Colonic mucosa (tissue), 4 donors: ENCODE measurements at regions not wholly inside any gene's neighbourhood (a gene's known extent, or its start where the extent isn't known, plus 50 kb on each side); places are given as distances from the start of the nearest gene placed in this dataset.

Experiments used
- DNase-seq: peaks from one replicate; pipeline ENCODE4 v3.0.0-alpha.2; 2020
- H3K27ac ChIP-seq: fragments of 200-600 bp; one replicate; pipeline ENCODE4 v1.8.0; 2021
- H3K27me3 ChIP-seq: fragments of 200-600 bp; one replicate; pipeline ENCODE4 v1.8.0; 2021
- H3K36me3 ChIP-seq: fragments of 200-600 bp; one replicate; pipeline ENCODE4 v1.8.0; 2021
- H3K4me1 ChIP-seq: fragments of 200-600 bp; one replicate; pipeline ENCODE4 v1.8.0; 2021; ENCODE audit warnings: mild to moderate bottlenecking
- H3K4me3 ChIP-seq: fragments of 200-600 bp; one replicate; pipeline ENCODE4 v1.8.0; 2021
- H3K9ac ChIP-seq, 2 donors: one replicate each; pipeline ENCODE4 v1.7.0; 2013; ENCODE audit warnings: control low read depth in 2 of 2, low read depth in 2 of 2, low read length in 2 of 2
- H3K9me3 ChIP-seq: fragments of 200-600 bp; one replicate; pipeline ENCODE4 v1.8.0; 2021
- intact Hi-C: fragments of 100-400 bp; cut with DNase I; formaldehyde crosslinking; loops from one replicate; pipeline ENCODE4 v1.14.1; 2022
- TF ChIP-seq, protein P1 (sequence below): fragments of 200-600 bp; IDR thresholded peaks from one replicate; pipeline ENCODE4 v1.8.0; 2022; ENCODE audit warnings: antibody characterized with exemption, mild to moderate bottlenecking
- donor health status: healthy.
- donor health status: DM: no; HTN: no; CAD: no.
- donor health status: DM: no; HTN: no; CAD: no.

DNA sequence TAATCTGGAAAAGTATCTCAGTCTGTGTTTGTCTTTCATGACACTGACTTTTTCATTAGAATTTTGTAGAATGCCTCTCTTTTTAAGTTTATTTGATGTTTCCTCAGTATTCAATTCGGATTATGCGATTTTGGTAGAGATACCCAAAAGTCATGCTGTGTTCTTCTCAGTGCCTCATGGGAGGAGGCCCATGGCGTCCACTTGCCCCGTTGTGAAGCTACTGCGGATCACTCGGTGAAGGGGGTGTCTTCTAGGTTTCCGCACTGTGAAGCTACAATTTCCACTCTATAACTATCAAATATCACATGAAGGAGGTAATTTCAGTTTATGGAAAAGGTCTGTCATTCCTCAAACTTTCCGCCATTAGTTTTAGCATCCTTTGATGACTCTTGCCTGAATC is 794.0 kb downstream of the TBC1D22A start:
- intact Hi-C loops = no loop called here
- H3K4me3 ChIP-seq = no peak overlapping the region
- H3K27me3 ChIP-seq = no peaks in the 10 kb centered on the region
- TF ChIP-seq, protein P1, sequence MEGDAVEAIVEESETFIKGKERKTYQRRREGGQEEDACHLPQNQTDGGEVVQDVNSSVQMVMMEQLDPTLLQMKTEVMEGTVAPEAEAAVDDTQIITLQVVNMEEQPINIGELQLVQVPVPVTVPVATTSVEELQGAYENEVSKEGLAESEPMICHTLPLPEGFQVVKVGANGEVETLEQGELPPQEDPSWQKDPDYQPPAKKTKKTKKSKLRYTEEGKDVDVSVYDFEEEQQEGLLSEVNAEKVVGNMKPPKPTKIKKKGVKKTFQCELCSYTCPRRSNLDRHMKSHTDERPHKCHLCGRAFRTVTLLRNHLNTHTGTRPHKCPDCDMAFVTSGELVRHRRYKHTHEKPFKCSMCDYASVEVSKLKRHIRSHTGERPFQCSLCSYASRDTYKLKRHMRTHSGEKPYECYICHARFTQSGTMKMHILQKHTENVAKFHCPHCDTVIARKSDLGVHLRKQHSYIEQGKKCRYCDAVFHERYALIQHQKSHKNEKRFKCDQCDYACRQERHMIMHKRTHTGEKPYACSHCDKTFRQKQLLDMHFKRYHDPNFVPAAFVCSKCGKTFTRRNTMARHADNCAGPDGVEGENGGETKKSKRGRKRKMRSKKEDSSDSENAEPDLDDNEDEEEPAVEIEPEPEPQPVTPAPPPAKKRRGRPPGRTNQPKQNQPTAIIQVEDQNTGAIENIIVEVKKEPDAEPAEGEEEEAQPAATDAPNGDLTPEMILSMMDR = no peak
- no peak overlapping the region for H3K9ac ChIP-seq
- no peaks in the 10 kb centered on the region for H3K36me3 ChIP-seq
- H3K9me3 ChIP-seq = no peaks in the 10 kb centered on the region
- H3K27ac ChIP-seq = no peak overlapping the region
- DNase-seq = no peak
- H3K4me1 ChIP-seq = no peaks in the 10 kb centered on the region

DNA sequence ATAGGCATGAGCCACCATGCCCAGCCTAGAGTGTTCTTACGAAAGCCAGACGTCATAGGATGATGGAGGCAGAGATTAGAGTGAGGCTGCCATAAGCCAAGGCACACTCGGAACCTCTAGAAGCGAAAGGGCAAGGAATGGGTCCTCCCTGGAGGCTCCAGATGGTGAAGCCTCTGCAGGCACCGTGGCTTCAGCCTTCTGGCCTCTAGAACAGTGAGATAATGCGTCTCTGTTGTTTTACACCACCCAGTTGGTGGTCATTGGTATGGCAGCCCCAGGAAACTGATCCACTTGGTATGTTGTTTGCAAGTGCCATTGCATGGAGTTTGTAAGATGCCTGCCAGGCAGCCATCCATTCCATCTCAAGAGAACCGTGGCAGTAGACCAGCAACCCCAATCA is 791.0 kb downstream of the TBC1D22A start:
- no peaks in the 10 kb centered on the region for H3K4me1 ChIP-seq
- H3K27me3 ChIP-seq = no peaks in the 10 kb centered on the region
- H3K9me3 ChIP-seq = no peaks in the 10 kb centered on the region
- H3K9ac ChIP-seq = no peak overlapping the region
- no peak overlapping the region for H3K4me3 ChIP-seq
- H3K27ac ChIP-seq = no peak overlapping the region
- no peak for DNase-seq
- H3K36me3 ChIP-seq = no peaks in the 10 kb centered on the region
- TF ChIP-seq, protein P1 = no peak
- intact Hi-C loops = no loop called here

DNA sequence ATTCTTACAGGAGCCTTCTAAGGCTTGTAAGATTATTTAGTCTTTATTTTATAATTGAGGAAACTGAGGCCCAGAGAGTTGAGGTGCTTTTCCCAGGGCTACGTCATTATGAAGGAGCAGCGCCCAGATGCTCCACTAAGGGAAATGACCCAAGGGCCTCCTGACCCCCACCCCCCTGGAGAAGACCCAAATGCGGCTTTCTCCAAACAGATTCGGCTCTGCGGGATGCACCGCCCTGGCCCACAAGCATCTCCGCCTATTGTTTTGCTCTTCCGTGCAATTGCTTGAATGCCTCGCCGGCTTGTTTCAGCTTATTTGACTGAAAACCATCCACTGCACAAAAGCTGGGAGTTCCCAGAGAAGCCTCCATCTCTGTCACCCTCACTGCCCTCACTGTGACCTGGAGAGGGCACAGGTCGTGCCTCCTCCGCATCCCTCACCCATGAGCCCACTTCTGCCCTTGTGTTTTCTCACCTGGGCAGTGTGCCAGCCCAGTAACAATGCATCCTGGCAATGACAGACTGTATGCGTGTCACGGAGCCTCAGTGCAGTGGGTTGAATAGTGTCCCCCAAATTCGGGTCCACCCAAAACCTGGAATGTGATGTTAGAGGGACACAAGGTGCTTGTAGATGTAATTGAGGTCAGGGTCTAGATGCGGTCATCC is 790.2 kb downstream of the TBC1D22A start:
- no peaks in the 10 kb centered on the region for H3K9me3 ChIP-seq
- no peak for DNase-seq
- no peaks in the 10 kb centered on the region for H3K4me1 ChIP-seq
- TF ChIP-seq, protein P1 = no peak
- H3K4me3 ChIP-seq = no peak overlapping the region
- H3K27me3 ChIP-seq = no peaks in the 10 kb centered on the region
- H3K36me3 ChIP-seq = no peaks in the 10 kb centered on the region
- no peak overlapping the region for H3K9ac ChIP-seq
- H3K27ac ChIP-seq = no peak overlapping the region
- intact Hi-C loops = no loop called here

DNA sequence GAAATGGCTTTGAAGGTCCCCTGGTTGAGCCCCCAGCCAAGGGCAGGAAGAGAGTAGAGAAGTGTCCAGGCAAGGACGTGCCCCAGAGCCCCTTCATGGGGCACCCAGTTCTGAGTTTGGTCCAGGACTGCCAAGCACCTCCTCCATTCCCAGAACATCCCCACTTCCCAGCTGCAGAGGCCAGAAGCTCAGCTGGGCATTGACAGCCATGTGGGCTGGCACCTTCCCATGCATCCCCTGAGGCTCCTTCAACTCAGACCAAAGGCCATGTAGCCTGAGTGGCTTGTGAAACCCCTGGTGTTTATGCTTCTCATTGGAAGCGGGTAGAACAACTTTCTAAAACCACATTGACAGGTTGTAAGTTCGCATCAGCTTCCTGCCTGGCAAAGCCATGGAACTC is 789.6 kb downstream of the TBC1D22A start:
- Histone ChIP-seq H3K27ac (no peak overlapping the region), H3K27me3 (no peaks in the 10 kb centered on the region), H3K4me3 (no peak overlapping the region), H3K4me1 (no peaks in the 10 kb centered on the region), H3K9ac (no peak overlapping the region), H3K9me3 (no peaks in the 10 kb centered on the region), H3K36me3 (no peaks in the 10 kb centered on the region)
- intact Hi-C loops = no loop called here
- TF ChIP-seq, protein P1 = no peak
- no peak for DNase-seq

DNA sequence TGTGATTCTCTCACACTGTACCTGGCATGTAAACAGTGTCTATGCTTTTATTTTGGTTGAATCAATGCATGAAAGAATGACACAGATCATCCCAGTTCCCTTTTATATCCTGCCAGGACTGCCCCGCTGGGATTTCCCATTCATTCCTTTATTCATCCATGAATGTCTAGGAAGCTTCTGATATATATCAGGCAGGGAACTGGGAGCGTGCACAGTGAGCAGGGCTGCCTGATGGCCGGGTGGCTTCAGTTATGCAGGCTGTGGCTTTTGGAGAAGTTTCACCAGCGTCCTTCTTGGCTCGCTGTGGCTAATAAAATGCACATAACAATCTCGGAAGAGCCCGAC is 789.0 kb downstream of the TBC1D22A start:
- no peak overlapping the region for H3K9ac ChIP-seq
- H3K4me1 ChIP-seq = no peaks in the 10 kb centered on the region
- H3K36me3 ChIP-seq = no peaks in the 10 kb centered on the region
- no peak for DNase-seq
- intact Hi-C loops = no loop called here
- H3K27me3 ChIP-seq = no peaks in the 10 kb centered on the region
- H3K9me3 ChIP-seq = no peaks in the 10 kb centered on the region
- TF ChIP-seq, protein P1 = no peak
- H3K27ac ChIP-seq = no peak overlapping the region
- H3K4me3 ChIP-seq = no peak overlapping the region
